ENCODE measurements at regions not wholly inside any gene's neighbourhood (a gene's known extent, or its start where the extent isn't known, plus 50 kb on each side); places are given as distances from the start of the nearest gene placed in this dataset.

DNA sequence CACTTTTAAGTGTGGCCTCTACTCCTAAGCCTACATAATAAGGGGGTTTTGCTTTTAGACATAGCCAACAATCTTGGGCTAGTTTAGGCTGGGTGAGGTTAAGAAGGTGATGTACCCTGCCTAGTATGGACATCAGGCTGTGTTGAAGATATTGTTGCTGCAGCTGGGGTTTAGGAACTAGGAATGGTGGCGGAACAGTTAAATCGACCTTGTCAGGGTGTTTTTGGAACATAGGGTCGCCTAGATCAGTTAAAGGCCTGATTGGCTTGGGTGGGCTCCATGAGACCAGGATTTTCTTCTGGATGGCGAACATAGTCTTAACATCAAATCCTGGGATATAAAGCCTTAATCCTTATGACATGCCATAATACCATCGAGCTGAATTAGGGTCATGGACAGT is 156.1 kb downstream of the TRIM27 start:
- Histone ChIP-seq H3K27me3 (no peaks in the 10 kb centered on the region), H3K27ac (no peak overlapping the region), H3K36me3 (no peaks in the 10 kb centered on the region), H3K4me3 (no peak overlapping the region), H3K9me3 (peaks cover 0 to 11% of the 10 kb centered on the region in 2 donors), H3K4me1 (ENCODE audit: insufficient read depth) (no peaks in the 10 kb centered on the region)
- TF ChIP-seq EP300 (IDR thresholded peaks at IDR 0.05) = no peak
- intact Hi-C loops (cut with DNase I) = no loop called here
- DNase-seq = no peak
- WGBS, 3 donors = 40 to 46% (median 45%) methylated on average over 5 of the region's 5 CpGs

DNA sequence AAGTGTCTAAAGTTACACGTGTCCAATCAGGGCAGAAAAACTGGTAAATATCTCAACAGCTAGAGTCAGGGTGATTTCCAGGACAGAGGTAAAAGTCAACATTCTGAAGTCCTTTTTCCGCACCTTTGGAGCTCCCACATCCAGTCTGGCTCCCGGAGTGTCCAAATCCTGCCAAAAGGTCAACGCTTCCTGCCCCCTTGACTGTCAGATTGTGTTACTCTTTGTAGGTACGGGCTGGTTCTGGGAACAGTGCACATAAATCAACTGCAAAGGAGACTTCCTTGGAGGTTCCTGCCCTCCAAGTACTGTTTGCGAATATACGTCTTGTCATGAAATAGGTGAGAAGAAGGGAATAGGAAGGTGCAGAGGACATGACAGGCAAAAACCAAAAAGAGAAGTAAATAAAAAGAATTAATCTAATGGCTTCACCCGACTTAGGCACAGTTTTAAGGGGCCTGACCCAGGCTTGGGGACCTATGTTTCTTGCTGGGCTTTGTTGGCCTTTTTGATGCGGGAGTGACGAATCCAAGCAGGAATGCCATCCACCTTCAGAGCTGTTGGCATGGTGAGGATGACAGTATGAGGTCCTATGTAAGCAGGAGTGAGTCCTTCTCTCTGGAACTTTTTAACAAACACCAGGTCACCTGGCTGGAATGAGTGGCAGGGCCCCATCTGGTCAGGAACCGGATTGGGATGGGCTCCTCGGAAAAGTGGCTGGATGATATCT is 155.4 kb downstream of the TRIM27 start:
- H3K27me3 ChIP-seq = no peaks in the 10 kb centered on the region
- intact Hi-C loops (cut with DNase I) = no loop called here
- peaks cover 0 to 11% of the 10 kb centered on the region in 2 donors for H3K9me3 ChIP-seq
- H3K4me1 ChIP-seq (ENCODE audit: insufficient read depth) = no peaks in the 10 kb centered on the region
- H3K27ac ChIP-seq = no peak overlapping the region
- TF ChIP-seq EP300 (IDR thresholded peaks at IDR 0.05) (no peak), POLR2A (IDR thresholded peaks at IDR 0.05) (no peak)
- TF ChIP-seq, protein P1, sequence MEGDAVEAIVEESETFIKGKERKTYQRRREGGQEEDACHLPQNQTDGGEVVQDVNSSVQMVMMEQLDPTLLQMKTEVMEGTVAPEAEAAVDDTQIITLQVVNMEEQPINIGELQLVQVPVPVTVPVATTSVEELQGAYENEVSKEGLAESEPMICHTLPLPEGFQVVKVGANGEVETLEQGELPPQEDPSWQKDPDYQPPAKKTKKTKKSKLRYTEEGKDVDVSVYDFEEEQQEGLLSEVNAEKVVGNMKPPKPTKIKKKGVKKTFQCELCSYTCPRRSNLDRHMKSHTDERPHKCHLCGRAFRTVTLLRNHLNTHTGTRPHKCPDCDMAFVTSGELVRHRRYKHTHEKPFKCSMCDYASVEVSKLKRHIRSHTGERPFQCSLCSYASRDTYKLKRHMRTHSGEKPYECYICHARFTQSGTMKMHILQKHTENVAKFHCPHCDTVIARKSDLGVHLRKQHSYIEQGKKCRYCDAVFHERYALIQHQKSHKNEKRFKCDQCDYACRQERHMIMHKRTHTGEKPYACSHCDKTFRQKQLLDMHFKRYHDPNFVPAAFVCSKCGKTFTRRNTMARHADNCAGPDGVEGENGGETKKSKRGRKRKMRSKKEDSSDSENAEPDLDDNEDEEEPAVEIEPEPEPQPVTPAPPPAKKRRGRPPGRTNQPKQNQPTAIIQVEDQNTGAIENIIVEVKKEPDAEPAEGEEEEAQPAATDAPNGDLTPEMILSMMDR (IDR thresholded peaks at IDR 0.05) = no peak
- WGBS, 3 donors = 35 to 61% (median 43%) methylated on average over 12 of the region's 12 CpGs
- H3K36me3 ChIP-seq = no peaks in the 10 kb centered on the region
- DNase-seq = no peak
- no peak overlapping the region for H3K4me3 ChIP-seq

DNA sequence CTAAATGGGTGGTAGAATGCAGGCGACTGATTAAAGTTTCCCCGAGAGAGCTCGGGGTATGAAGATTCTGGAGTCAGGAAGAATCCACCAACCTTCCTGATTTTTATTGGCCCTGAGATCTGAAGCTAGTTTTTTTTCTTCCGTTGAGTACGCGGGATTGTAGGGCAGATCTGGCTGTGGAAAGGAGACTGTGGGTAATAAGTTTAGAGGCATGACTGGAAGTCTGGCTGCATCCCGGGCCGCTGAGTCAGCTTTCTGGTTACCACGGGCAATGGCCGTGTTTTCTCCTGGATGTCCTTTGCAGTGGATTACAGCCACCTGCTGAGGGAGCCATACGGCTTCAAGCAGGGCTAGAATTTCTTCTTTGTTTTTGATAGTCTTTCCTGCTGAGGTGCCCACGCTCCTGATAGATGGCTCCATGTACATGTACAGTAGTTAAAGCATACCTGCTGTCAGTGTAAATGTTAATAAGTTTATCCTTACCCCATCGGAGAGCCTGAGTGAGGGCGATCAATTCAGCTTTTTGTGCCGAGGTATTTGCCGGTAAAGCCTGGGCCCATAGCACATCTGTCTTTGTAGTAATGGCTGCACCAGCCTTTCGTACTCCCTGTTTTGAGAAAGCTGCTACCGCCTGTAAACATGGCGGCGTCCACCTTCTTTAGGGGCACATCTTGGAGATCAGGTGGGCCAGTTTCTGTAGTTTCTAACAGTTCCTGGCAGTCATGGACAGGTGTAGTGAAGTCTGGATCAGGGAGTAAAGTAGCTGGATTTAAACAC is 154.0 kb downstream of the TRIM27 start:
- 21 to 31% (median 21%) methylated on average over 20 of the region's 20 CpGs for WGBS, 3 donors
- Histone ChIP-seq H3K4me3 (no peak overlapping the region), H3K36me3 (no peaks in the 10 kb centered on the region), H3K27ac (no peak overlapping the region), H3K4me1 (ENCODE audit: insufficient read depth) (no peaks in the 10 kb centered on the region), H3K27me3 (no peaks in the 10 kb centered on the region), H3K9me3 (peaks cover 0 to 11% of the 10 kb centered on the region in 2 donors)
- intact Hi-C loops (cut with DNase I) = no loop called here
- TF ChIP-seq EP300 (IDR thresholded peaks at IDR 0.05) = no peak
- TF ChIP-seq, protein P1 (IDR thresholded peaks at IDR 0.05) = no peak
- TF ChIP-seq POLR2A (IDR thresholded peaks at IDR 0.05) = no peak
- DNase-seq = no peak

DNA sequence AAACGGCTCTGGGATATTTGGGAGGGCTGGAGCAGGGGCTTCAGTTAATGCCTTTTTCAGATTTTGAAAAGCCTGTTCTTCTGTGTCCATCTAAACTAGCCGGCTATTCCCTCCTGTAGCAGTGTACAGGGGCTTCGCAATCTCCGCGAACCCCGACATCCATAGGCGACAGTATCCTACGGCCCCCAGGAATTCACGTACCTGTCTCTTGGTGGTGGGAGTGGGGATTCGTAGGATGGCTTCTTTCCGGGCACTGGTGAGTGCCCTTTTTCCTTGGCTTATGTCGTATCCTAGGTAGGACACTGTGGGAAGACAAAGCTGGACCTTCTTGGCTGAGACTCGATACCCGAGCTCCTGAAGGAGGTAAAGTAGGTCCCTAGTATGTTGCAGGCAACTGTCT is 153.1 kb downstream of the TRIM27 start:
- TF ChIP-seq, protein P1 (IDR thresholded peaks at IDR 0.05) = no peak
- no peak for TF ChIP-seq EP300 (IDR thresholded peaks at IDR 0.05)
- no peak for TF ChIP-seq POLR2A (IDR thresholded peaks at IDR 0.05)
- peaks cover 0 to 3% of the 10 kb centered on the region in 2 donors for H3K9me3 ChIP-seq
- 43 to 57% (median 51%) methylated on average over 14 of the region's 14 CpGs for WGBS, 3 donors
- no peaks in the 10 kb centered on the region for H3K36me3 ChIP-seq
- H3K4me3 ChIP-seq = no peak overlapping the region
- DNase-seq = no peak
- intact Hi-C loops (cut with DNase I) = no loop called here
- no peaks in the 10 kb centered on the region for H3K27me3 ChIP-seq
- no peak overlapping the region for H3K27ac ChIP-seq
- no peaks in the 10 kb centered on the region for H3K4me1 ChIP-seq (ENCODE audit: insufficient read depth)

Data from ovary (tissue), 7 donors.